HEK293T (cell line): ENCODE measurements at regions not wholly inside any gene's neighbourhood (a gene's known extent, or its start where the extent isn't known, plus 50 kb on each side); places are given as distances from the start of the nearest gene placed in this dataset.

Experiments
- CTCF ChIA-PET: fragments of 350-600 bp; formaldehyde crosslinking; extraction: SDS; loops from one replicate; lab custom pipeline; 2021; ENCODE audit warnings: antibody characterized with exemption, inconsistent platforms; lab: Yijun Ruan, JAX
- POLR2A ChIA-PET: fragments of 350-600 bp; formaldehyde crosslinking; extraction: SDS; loops from one replicate; lab custom pipeline; 2020; ENCODE audit warnings: antibody characterized with exemption, inconsistent platforms; lab: Yijun Ruan, JAX
- DNase-seq: peaks from one replicate; pipeline ENCODE4 v3.0.0; 2012; ENCODE audit warnings: mixed read lengths; ENCODE audit errors: extremely low spot score
- ARNT ChIP-seq: fragments of 450-650 bp; IDR thresholded peaks from 2 replicates; pipeline ENCODE4 v1.6.1; 2017; ENCODE audit warnings: mild to moderate bottlenecking
- BHLHE40 ChIP-seq: fragments of 450-650 bp; IDR thresholded peaks from 2 replicates; pipeline ENCODE4 v1.6.1; 2016; ENCODE audit warnings: mild to moderate bottlenecking, moderate library complexity, borderline replicate concordance
- CTBP1 ChIP-seq: fragments of 450-650 bp; IDR thresholded peaks from 2 replicates; pipeline ENCODE4 v1.6.1; 2016; ENCODE audit warnings: borderline replicate concordance
- ELF4 ChIP-seq: fragments of 450-650 bp; IDR thresholded peaks from 2 replicates; pipeline ENCODE4 v1.6.1; 2017; ENCODE audit warnings: antibody characterized with exemption
- FOXA1 ChIP-seq: fragments of 450-650 bp; IDR thresholded peaks from 2 replicates; pipeline ENCODE4 v1.6.1; 2016; ENCODE audit warnings: mild to moderate bottlenecking
- FOXK2 ChIP-seq: fragments of 450-650 bp; IDR thresholded peaks from 2 replicates; pipeline ENCODE4 v1.6.1; 2016; ENCODE audit warnings: mild to moderate bottlenecking
- FOXM1 ChIP-seq: fragments of 450-650 bp; IDR thresholded peaks from 2 replicates; pipeline ENCODE4 v1.6.1; 2017; ENCODE audit warnings: mild to moderate bottlenecking, borderline replicate concordance
- HDGF ChIP-seq: fragments of 450-650 bp; IDR thresholded peaks from 2 replicates; pipeline ENCODE4 v1.6.1; 2017; ENCODE audit warnings: antibody characterized with exemption, borderline replicate concordance
- L3MBTL2 ChIP-seq: fragments of 450-650 bp; conservative IDR thresholded peaks from 2 replicates; pipeline ENCODE4 v1.6.1; 2016; ENCODE audit warnings: mild to moderate bottlenecking
- LEF1 ChIP-seq: fragments of 450-650 bp; IDR thresholded peaks from 2 replicates; pipeline ENCODE4 v1.6.1; 2017; ENCODE audit warnings: mild to moderate bottlenecking, borderline replicate concordance
- NFRKB ChIP-seq: fragments of 450-650 bp; IDR thresholded peaks from 2 replicates; pipeline ENCODE4 v1.6.1; 2016; ENCODE audit warnings: mild to moderate bottlenecking, moderate library complexity
- SP1 ChIP-seq: fragments of 450-650 bp; IDR thresholded peaks from 2 replicates; pipeline ENCODE4 v1.6.1; 2017
- SUZ12 ChIP-seq: fragments of 450-650 bp; IDR thresholded peaks from 2 replicates; pipeline ENCODE4 v1.6.1; 2016; ENCODE audit warnings: mild to moderate bottlenecking
- TARDBP ChIP-seq: fragments of 450-650 bp; IDR thresholded peaks from 2 replicates; pipeline ENCODE4 v1.6.1; 2016
- ZNF384 ChIP-seq: fragments of 450-650 bp; IDR thresholded peaks from 2 replicates; pipeline ENCODE4 v1.6.1; 2016
- TF ChIP-seq, protein P1 (sequence below): fragments of 450-650 bp; IDR thresholded peaks from 2 replicates; pipeline ENCODE4 v1.6.1; 2016

DNA sequence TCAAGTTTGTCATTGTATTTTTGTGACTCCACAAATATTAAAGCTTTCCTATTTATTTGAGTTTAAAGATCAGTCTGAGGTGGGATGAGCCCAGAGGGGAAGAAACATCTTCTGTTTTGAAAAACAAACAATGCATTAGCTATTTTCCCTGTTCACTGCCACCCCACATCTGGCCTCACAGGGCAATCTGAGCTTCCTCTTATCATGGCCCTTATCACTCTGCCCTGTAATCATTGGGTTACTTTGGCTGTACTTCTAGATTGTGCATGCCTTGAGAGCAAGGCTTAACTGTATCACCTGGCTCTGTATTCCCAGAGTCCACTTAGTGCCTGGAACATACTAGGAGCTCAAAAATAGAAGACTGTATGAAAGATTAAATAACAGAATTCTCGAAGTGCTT lies 241.6 kb upstream of the NT5C1B start:
- DNase-seq, result no peak
- ChIA-PET CTCF (no interaction called here), POLR2A (no interaction called here)
- TF ChIP-seq ZNF384 (no peak), TARDBP (no peak), ELF4 (no peak), FOXK2 (no peak), ARNT (no peak), SUZ12 (no peak), BHLHE40 (no peak), CTBP1 (no peak), FOXA1 (no peak), HDGF (no peak), SP1 (no peak), NFRKB (no peak), FOXM1 (no peak), L3MBTL2 (no peak), LEF1 (no peak)
- TF ChIP-seq, protein P1, sequence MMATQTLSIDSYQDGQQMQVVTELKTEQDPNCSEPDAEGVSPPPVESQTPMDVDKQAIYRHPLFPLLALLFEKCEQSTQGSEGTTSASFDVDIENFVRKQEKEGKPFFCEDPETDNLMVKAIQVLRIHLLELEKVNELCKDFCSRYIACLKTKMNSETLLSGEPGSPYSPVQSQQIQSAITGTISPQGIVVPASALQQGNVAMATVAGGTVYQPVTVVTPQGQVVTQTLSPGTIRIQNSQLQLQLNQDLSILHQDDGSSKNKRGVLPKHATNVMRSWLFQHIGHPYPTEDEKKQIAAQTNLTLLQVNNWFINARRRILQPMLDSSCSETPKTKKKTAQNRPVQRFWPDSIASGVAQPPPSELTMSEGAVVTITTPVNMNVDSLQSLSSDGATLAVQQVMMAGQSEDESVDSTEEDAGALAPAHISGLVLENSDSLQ, result no peak

DNA sequence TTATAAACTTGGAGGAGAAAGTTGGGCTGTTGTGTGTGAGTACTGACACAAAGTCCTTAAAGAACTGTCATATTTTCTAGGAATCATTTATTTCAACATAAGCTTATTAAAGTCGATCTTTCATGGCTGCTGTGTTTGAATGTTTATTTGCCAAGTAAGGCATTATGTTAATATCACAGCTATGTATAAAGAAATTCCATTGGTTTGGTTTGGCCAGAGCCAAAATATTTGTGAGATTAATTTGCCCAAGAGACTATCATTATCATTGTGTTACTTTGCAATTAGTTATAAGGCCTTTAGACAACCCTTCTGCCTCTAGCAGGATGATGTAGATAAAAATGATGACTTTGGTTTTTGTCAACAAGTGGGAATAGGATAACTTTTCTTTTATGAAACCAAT lies 240.6 kb upstream of the NT5C1B start:
- ChIA-PET POLR2A (no interaction called here), CTCF (no interaction called here)
- TF ChIP-seq TARDBP (no peak), CTBP1 (no peak), SUZ12 (no peak), FOXM1 (no peak), FOXA1 (no peak), ELF4 (no peak), BHLHE40 (no peak), ARNT (no peak), FOXK2 (no peak), SP1 (no peak)
- no peak for DNase-seq

DNA sequence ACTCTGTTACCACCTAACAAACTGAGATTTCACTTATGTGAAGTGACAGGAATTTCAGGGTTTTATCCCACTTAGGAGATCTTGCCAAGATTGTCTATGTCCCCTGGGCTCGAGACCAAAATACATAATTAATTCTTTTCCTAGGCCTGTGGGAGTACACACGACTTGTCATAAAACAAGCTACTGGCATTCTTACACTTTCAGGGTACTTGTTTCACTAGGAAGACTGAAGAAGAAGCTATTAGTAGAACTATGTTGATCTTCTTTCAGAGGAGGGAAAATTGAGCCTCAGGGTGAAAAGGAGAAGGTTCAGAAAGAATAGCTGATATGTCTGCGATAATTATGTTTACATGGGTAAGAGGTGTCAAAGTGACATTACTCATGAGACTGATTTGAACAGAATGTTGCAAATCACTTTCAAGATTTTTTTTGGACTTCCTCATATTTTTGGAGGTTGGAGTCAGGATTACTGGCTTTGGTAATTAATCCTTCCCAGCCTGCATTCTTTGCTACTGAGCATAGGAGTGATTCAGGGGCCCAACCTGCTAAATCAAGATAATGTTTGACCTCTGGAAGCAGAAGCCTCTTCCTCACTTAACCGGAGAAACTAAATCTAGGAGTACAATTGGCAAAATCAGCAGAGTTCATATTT lies 240.0 kb upstream of the NT5C1B start:
- POLR2A ChIA-PET, result no interaction called here
- TF ChIP-seq NFRKB (no peak), TARDBP (no peak)
- CTCF ChIA-PET, result no interaction called here
- DNase-seq, result no peak

DNA sequence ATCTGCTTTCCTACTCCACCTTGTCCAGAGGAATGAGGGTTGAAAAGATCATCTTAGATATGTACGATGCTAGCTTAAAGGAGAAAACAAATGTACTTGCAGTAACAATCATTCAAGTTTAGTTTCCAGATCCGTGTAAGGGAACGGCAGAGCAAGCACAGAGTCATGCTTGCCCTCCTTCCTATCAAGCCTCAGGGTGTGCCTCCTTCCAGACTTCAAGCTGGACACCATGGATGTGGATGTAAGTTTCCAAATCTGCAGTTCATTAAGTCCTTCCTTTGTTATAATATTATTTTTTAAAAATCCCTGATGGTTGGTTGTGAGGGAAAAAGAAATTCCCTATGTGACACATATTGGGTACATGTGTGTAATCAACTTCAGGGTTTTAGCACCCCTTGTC lies 238.9 kb upstream of the NT5C1B start:
- no peak for TF ChIP-seq LEF1
- TF ChIP-seq L3MBTL2, result no peak
- no peak for TF ChIP-seq SUZ12
- no peak for TF ChIP-seq NFRKB
- TF ChIP-seq SP1, result no peak
- TF ChIP-seq, protein P1, result no peak
- TF ChIP-seq FOXK2, result no peak
- no peak for TF ChIP-seq TARDBP
- TF ChIP-seq FOXA1, result no peak
- TF ChIP-seq ZNF384, result no peak
- TF ChIP-seq HDGF, result no peak
- no peak for DNase-seq
- CTCF ChIA-PET, result no interaction called here
- POLR2A ChIA-PET, result no interaction called here

DNA sequence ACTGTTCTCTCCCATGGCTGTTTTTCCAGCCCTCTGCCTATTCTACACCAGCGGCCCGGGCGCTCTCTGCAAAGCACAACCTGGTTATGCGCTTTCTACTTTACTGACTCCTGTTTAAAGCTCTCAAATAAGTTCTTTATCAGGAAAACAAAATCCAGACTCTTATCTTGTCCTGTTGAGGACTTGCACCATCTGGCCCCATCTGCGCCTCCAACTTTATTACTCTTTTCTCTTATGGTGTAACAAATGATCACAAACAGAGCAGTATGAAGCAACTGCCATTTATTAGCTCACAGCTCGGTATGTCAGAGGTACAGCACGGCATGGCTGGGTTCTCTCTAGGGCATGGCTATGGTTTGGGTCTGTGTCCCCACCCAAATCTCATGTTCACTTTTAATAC lies 236.5 kb upstream of the NT5C1B start:
- no peak for DNase-seq
- ChIA-PET POLR2A (no interaction called here), CTCF (no interaction called here)
- TF ChIP-seq LEF1, result no peak
- TF ChIP-seq, protein P1, result no peak

DNA sequence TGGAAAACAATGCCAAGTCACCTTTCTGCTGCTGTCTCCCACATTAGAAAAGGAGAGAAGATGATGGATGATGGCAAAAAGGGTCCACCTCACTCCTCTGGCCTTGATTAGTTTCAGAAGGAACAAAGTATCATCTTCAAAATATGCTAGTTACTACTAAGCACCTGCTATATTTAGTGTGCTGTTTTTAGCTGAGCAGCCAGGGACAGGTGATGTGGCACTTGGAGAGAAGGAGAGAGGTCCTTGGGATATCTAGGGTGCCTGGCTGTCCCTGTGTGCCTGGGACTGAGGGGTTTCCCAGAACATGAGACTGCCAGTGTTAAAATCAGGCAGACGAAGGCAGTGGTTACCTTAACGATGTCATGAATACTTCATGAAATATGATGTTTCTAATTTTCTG lies 235.5 kb upstream of the NT5C1B start:
- no peak for TF ChIP-seq TARDBP
- TF ChIP-seq ARNT, result no peak
- no peak for TF ChIP-seq FOXA1
- TF ChIP-seq, protein P1, result no peak
- no peak for TF ChIP-seq LEF1
- TF ChIP-seq CTBP1, result no peak
- no peak for TF ChIP-seq FOXM1
- no peak for TF ChIP-seq FOXK2
- no peak for TF ChIP-seq BHLHE40
- no peak for TF ChIP-seq ZNF384
- TF ChIP-seq HDGF, result no peak
- TF ChIP-seq L3MBTL2, result no peak
- TF ChIP-seq NFRKB, result no peak
- TF ChIP-seq ELF4, result no peak
- no peak for TF ChIP-seq SP1
- TF ChIP-seq SUZ12, result no peak
- DNase-seq, result no peak
- POLR2A ChIA-PET, result no interaction called here
- CTCF ChIA-PET, result no interaction called here

DNA sequence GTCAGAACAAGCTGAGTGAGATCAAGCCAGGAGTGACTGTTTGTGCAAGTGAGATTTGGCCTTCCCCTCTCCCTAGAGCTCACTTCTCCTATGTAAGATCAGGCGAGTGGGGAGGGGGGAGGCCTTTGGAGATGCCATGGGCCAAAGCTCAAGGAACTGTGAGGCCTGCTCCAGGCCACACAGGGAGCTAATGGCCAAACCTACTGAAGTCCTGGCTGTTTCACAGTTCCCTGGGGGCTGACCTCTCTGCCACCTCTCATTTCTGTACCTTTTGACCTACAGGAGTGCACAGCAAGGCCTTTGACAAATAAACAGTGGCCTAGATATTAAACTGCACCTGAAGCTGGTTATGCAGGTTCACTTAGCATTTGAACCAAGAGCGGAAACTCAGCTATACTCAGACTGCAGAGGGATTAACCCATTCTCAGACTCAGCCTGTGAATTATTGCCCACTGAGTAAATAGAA lies 235.0 kb upstream of the NT5C1B start:
- ChIA-PET POLR2A (no interaction called here), CTCF (no interaction called here)
- no peak for TF ChIP-seq L3MBTL2
- TF ChIP-seq, protein P1, result no peak
- DNase-seq, result no peak
